ENCODE measurements at regions not wholly inside any gene's neighbourhood (a gene's known extent, or its start where the extent isn't known, plus 50 kb on each side); places are given as distances from the start of the nearest gene placed in this dataset.

- intact Hi-C loops (cut with DNase I), result no loop called here
- DNase-seq (ENCODE audit: low spot score) (no peak), ATAC-seq (no peak)
Observed at GRCh38 chr1:106747232-106747631, 309.2 kb upstream of the PRMT6 start.

- ATAC-seq (no peak), DNase-seq (ENCODE audit: low spot score) (peak; percentile 41)
- intact Hi-C loops (cut with DNase I), result no loop called here
Observed at GRCh38 chr1:106747791-106748190, 308.7 kb upstream of the PRMT6 start.

- intact Hi-C loops (cut with DNase I), result no loop called here
- no peak for ATAC-seq
- DNase-seq (ENCODE audit: low spot score), result no peak
Observed at GRCh38 chr1:106748606-106749005, 307.9 kb upstream of the PRMT6 start.

- ATAC-seq (no peak), DNase-seq (ENCODE audit: low spot score) (no peak)
- intact Hi-C loops (cut with DNase I), result no loop called here
Observed at GRCh38 chr1:106749491-106749890, 307.0 kb upstream of the PRMT6 start.

- intact Hi-C loops (cut with DNase I), result no loop called here
- DNase-seq (ENCODE audit: low spot score) (no peak), ATAC-seq (no peak)
Observed at GRCh38 chr1:106749906-106750305, 306.6 kb upstream of the PRMT6 start.

- ATAC-seq (no peak), DNase-seq (ENCODE audit: low spot score) (no peak)
- intact Hi-C loops (cut with DNase I), result no loop called here
Observed at GRCh38 chr1:106751002-106751401, 305.5 kb upstream of the PRMT6 start.

GRCh38 chr1:106753066-106753465, 303.4 kb upstream of the PRMT6 start:
- intact Hi-C loops (cut with DNase I), result no loop called here
- ATAC-seq, result no peak
- DNase-seq (ENCODE audit: low spot score), result no peak

GRCh38 chr1:106754957-106755356, 301.5 kb upstream of the PRMT6 start:
- intact Hi-C loops (cut with DNase I), result no loop called here
- ATAC-seq, result no peak
- no peak for DNase-seq (ENCODE audit: low spot score)

GRCh38 chr1:106755682-106756406, 300.6 kb upstream of the PRMT6 start:
- intact Hi-C loops (cut with DNase I), result no loop called here
- DNase-seq (ENCODE audit: low spot score), result no peak
- no peak for ATAC-seq

GRCh38 chr1:106756752-106757151, 299.7 kb upstream of the PRMT6 start:
- intact Hi-C loops (cut with DNase I), result no loop called here
- DNase-seq (ENCODE audit: low spot score) (no peak), ATAC-seq (no peak)

GRCh38 chr1:106768077-106768476, 288.4 kb upstream of the PRMT6 start:
- no peak for ATAC-seq
- no peak for DNase-seq (ENCODE audit: low spot score)
- intact Hi-C loops (cut with DNase I), result no loop called here

- intact Hi-C loops (cut with DNase I), result no loop called here
- DNase-seq (ENCODE audit: low spot score) (no peak), ATAC-seq (no peak)
Observed at GRCh38 chr1:106768501-106768900, 288.0 kb upstream of the PRMT6 start.

GRCh38 chr1:106773206-106773605, 283.3 kb upstream of the PRMT6 start:
- ATAC-seq, result no peak
- intact Hi-C loops (cut with DNase I), result no loop called here
- no peak for DNase-seq (ENCODE audit: low spot score)

GRCh38 chr1:106780066-106780465, 276.4 kb upstream of the PRMT6 start:
- DNase-seq (ENCODE audit: low spot score), result no peak
- no peak for ATAC-seq
- intact Hi-C loops (cut with DNase I), result no loop called here

GRCh38 chr1:106780806-106781569, 275.5 kb upstream of the PRMT6 start:
- no peak for ATAC-seq
- DNase-seq (ENCODE audit: low spot score), result no peak
- intact Hi-C loops (cut with DNase I), result no loop called here

- DNase-seq (ENCODE audit: low spot score), result no peak
- ATAC-seq, result no peak
- intact Hi-C loops (cut with DNase I), result no loop called here
Observed at GRCh38 chr1:106785176-106785575, 271.3 kb upstream of the PRMT6 start.

GRCh38 chr1:106787520-106787919, 269.0 kb upstream of the PRMT6 start:
- ATAC-seq (no peak), DNase-seq (ENCODE audit: low spot score) (no peak)
- intact Hi-C loops (cut with DNase I), result no loop called here

GRCh38 chr1:106789686-106790085, 266.8 kb upstream of the PRMT6 start:
- ATAC-seq (no peak), DNase-seq (ENCODE audit: low spot score) (no peak)
- intact Hi-C loops (cut with DNase I), result no loop called here

- no peak for ATAC-seq
- no peak for DNase-seq (ENCODE audit: low spot score)
- intact Hi-C loops (cut with DNase I), result no loop called here
Observed at GRCh38 chr1:106791041-106791440, 265.4 kb upstream of the PRMT6 start.

- ATAC-seq (no peak), DNase-seq (ENCODE audit: low spot score) (no peak)
- intact Hi-C loops (cut with DNase I), result no loop called here
Observed at GRCh38 chr1:106793651-106794050, 262.8 kb upstream of the PRMT6 start.

GRCh38 chr1:106798991-106799390, 257.5 kb upstream of the PRMT6 start:
- ATAC-seq, result peak; percentile 72
- DNase-seq (ENCODE audit: low spot score), result no peak
- intact Hi-C loops (cut with DNase I), result no loop called here
